ENCODE measurements at regions not wholly inside any gene's neighbourhood (a gene's known extent, or its start where the extent isn't known, plus 50 kb on each side); places are given as distances from the start of the nearest gene placed in this dataset.

DNA sequence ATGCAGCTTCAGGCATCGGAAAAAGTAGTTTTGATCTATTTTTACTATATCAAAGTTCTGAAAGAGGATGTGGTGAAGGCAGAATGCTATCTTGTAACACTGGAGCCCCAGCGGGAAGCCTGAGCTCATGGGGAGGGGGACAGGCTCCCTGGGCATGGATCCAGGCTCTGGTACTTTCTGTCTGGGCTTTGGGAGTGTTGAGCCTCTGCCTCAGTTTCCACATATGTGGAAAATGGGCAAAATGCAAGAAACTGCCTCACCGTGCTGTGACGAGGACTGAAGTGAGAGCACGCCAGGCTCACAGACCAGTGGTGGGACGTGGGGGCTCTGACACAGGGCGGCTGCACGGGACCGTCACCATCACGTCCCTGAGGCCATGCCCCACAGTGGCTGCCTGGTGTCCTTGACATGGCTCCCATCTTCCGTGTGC, 182.9 kb upstream of the SHH start:
- DNase-seq (ENCODE audit: low read depth in 1 of 2, low spot score in 1 of 2): no peak
- in situ Hi-C loops (cut with HindIII; ENCODE audit: low pct_unique_long_range_greater_than_20kb, low sequenced_read_pairs): no loop called here
- TF ChIP-seq JUND (IDR thresholded peaks at IDR 0.05; ENCODE audit: low read depth): no peak

GRCh38 chr7:155994279-155994811, 182.1 kb upstream of the SHH start:
- no peak for TF ChIP-seq JUND (IDR thresholded peaks at IDR 0.05; ENCODE audit: low read depth)
- no peak for DNase-seq (ENCODE audit: low read depth in 1 of 2, low spot score in 1 of 2)
- in situ Hi-C loops (cut with HindIII; ENCODE audit: low pct_unique_long_range_greater_than_20kb, low sequenced_read_pairs): no loop called here

DNA sequence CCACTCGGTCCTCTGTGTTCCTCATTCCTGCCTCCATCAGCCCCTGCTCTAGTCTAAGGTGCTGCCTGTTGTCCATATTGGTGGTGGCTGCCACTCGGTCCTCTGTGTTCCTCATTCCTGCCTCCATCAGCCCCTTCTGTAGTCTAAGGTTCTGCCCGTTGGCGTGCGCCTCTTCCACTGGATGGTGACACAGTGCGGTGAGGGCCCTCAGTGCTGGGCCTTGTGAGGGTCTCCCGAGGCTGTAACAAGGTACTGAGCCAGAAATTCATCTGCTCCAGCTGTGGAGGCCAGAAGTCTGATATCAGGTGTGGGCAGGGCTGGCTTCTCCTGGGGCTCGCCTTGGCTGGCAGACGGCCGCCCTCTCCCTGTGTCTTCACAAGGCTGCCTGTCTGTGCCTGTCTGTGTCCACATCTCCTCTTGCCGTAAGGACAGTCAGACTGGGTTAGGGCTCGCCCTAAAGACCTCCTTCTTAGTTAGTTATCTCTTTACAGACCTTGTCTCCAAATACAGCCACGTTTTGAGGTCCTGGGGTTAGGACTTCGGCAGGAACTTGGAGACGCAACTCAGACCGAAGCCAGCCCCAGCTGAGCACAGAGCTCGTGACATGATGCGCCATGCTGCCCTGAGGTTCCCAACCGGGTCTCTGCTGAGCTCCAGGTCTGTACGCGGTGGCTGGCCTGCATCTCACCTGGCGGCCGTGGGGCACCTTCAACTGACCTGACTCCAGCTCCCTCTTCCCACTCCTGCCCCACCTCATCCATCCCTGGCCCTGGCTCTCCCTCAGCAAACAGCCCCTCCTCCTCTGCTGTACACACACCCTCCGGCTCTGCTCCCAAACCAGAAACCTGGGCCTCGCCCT, 181.4 kb upstream of the SHH start:
- no peak for DNase-seq (ENCODE audit: low read depth in 1 of 2, low spot score in 1 of 2)
- in situ Hi-C loops (cut with HindIII; ENCODE audit: low pct_unique_long_range_greater_than_20kb, low sequenced_read_pairs): no loop called here
- TF ChIP-seq JUND (IDR thresholded peaks at IDR 0.05; ENCODE audit: low read depth): no peak

- TF ChIP-seq JUND (IDR thresholded peaks at IDR 0.05; ENCODE audit: low read depth): no peak
- in situ Hi-C loops (cut with HindIII; ENCODE audit: low pct_unique_long_range_greater_than_20kb, low sequenced_read_pairs): no loop called here
- no peak for DNase-seq (ENCODE audit: low read depth in 1 of 2, low spot score in 1 of 2)
These were observed 180.7 kb upstream of the SHH start for GRCh38 chr7:155992974-155993373.

GRCh38 chr7:155992538-155992937, 180.3 kb upstream of the SHH start:
- no peak for DNase-seq (ENCODE audit: low read depth in 1 of 2, low spot score in 1 of 2)
- no peak for TF ChIP-seq JUND (IDR thresholded peaks at IDR 0.05; ENCODE audit: low read depth)
- in situ Hi-C loops (cut with HindIII; ENCODE audit: low pct_unique_long_range_greater_than_20kb, low sequenced_read_pairs): no loop called here

DNA sequence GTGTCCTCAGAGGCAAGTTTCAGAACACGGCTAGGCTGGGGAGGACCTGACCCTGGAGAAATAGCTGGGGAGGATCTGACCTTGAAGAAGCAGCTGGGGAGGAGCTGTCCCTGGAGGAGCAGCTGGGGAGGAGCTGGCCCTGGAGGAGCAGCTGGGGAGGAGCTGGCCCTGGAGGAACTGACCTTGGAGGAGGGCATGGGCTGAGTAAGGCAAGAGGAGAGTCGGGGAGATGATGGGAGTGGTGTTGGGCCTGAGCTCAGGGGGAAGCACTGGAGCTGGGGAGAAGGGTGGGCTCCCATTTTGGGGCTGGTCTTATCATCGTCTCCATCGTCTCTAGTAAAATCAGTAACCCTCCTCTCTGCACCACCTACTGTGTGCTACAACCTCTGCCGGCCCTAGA, 179.8 kb upstream of the SHH start:
- in situ Hi-C loops (cut with HindIII; ENCODE audit: low pct_unique_long_range_greater_than_20kb, low sequenced_read_pairs): no loop called here
- no peak for TF ChIP-seq JUND (IDR thresholded peaks at IDR 0.05; ENCODE audit: low read depth)
- no peak for DNase-seq (ENCODE audit: low read depth in 1 of 2, low spot score in 1 of 2)

- in situ Hi-C loops (cut with HindIII; ENCODE audit: low pct_unique_long_range_greater_than_20kb, low sequenced_read_pairs): no loop called here
- TF ChIP-seq JUND (IDR thresholded peaks at IDR 0.05; ENCODE audit: low read depth): no peak
- no peak for DNase-seq (ENCODE audit: low read depth in 1 of 2, low spot score in 1 of 2)
These were observed 179.2 kb upstream of the SHH start for GRCh38 chr7:155991470-155991869.

DNA sequence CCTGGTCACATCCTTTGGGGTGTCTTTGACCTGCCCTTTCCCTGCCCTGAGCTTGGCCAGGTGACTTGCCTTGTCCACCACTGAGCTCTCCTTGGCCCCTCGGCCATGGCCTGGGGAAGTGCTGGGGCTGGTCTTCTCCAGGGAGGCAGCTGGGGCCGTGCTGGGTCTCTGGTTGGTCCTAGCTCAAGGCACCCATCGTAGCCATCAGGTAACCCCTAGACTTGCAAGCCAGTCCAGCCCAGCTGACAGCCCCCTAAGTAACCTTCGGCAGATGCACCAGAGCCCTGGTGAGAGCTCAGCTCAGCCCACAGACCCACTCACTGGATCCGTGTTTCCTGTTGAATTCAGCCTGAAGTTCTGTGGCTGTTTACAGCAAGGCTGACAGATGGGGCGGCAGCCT, 176.2 kb upstream of the SHH start:
- in situ Hi-C loops (cut with HindIII; ENCODE audit: low pct_unique_long_range_greater_than_20kb, low sequenced_read_pairs): no loop called here

GRCh38 chr7:155987681-155988235, 175.5 kb upstream of the SHH start:
- TF ChIP-seq JUND (IDR thresholded peaks at IDR 0.05; ENCODE audit: low read depth): no peak
- DNase-seq (ENCODE audit: low read depth in 1 of 2, low spot score in 1 of 2): no peak
- in situ Hi-C loops (cut with HindIII; ENCODE audit: low pct_unique_long_range_greater_than_20kb, low sequenced_read_pairs): no loop called here

More for the DNA sequence above, 176.2 kb upstream of the SHH start:
- no peak for TF ChIP-seq JUND (IDR thresholded peaks at IDR 0.05; ENCODE audit: low read depth)
- DNase-seq (ENCODE audit: low read depth in 1 of 2, low spot score in 1 of 2): no peak

DNA sequence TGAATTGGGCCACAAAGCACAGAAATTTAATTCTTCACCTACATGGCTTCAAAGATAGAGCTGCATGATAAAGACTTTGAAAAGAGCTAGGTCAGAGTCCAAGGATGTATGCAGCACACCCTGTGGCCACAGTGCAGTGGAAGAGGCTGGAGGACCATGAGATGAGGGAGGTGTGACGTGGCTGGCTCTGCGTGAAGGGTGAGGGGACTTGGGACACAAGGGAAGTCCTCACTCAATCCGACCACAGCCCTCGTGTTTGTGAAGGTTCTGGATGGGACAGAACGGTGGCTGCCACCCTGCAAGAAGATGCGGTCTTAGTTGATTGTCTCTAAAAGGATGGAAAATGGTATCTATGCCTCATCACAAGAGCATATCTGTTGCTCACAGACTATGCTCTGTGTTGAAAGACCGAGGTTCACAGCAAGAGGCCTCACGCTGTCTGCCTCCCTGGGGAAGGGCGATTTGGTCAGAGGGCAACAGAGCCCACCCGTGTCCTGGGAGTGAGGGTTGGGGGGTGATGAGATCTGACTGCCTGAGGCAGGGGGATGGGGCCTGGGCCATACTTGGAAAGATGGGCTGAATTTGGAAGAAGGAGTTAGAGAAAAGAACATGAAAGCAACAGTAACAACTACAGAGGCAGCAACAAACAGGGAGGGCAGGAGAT, 174.4 kb upstream of the SHH start:
- no peak for TF ChIP-seq JUND (IDR thresholded peaks at IDR 0.05; ENCODE audit: low read depth)
- in situ Hi-C loops (cut with HindIII; ENCODE audit: low pct_unique_long_range_greater_than_20kb, low sequenced_read_pairs): no loop called here
- DNase-seq (ENCODE audit: low read depth in 1 of 2, low spot score in 1 of 2): no peak

DNA sequence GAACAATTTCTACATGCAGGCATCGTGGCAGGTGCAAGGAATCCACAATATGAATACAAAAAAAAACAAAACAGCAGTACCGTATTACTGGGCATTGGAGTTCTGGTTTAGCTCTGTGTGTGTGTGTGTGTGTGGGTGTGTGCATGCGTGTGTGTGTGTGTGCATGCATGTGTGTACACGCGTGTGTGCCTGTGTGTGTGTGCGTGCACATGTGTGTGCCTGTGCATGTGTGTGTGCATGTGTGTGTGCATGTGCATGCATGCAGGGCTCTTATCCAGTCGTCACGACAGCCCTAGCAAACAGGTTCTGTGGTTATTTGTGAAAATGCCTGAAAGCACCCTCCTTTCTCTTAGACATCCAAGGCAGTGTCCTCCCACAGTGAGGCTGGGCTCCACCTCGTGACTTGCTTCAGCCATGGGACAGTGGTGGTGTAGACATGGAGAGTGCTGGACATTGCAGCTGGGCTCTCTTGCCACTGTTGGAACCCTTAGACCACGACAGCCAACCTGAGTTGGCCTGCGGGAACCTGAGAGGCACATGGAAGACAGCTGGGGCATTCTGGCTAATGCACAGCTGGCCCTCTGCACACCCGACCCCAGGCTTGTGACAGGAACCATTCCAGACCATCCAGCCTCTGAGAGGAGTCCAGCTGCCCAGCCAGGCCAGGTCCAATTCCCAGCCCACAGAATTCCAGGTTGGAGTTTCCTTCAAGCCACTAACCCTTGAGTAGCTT, 173.4 kb upstream of the SHH start:
- in situ Hi-C loops (cut with HindIII; ENCODE audit: low pct_unique_long_range_greater_than_20kb, low sequenced_read_pairs): no loop called here
- DNase-seq (ENCODE audit: low read depth in 1 of 2, low spot score in 1 of 2): no peak

DNA sequence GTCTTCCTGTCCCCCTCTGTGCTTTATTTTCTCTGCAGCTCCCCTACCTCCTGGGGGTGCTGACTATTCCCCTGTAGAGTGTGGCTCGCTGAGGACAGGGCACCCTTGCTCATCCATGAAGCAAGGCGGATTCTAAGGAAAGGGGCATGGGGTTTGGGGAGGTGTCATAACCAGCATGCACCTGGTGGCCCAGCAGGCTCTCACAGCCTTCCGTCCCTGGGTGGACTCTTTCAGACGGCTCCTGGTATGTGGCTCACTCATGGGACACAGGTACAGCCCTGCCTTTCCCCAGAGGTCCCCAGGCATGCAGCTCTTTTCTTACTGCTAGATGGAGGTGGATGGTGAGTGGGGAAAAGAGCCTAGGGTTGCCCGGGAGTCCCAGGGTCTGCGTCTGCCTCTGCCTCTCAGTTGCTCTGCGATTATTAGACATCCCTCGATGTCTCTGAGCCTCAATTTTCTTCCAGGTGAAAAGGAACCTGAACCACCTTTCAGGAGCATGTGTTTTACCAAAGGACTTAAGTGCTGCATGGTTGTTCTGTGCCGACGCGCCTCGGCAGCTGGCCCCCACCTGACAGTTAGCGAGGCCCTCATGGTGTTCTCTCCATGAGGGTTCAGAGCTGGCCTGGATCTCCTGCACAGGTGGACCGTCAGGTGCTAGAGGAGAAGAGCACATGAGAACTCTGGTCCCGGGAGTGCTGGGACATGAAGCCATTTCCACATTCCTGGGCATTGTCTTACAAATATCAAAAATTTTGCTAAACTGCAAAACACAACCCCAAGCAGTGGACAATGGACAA, 172.5 kb upstream of the SHH start:
- in situ Hi-C loops (cut with HindIII; ENCODE audit: low pct_unique_long_range_greater_than_20kb, low sequenced_read_pairs): no loop called here
- no peak for DNase-seq (ENCODE audit: low read depth in 1 of 2, low spot score in 1 of 2)
- no peak for TF ChIP-seq JUND (IDR thresholded peaks at IDR 0.05; ENCODE audit: low read depth)

More for the DNA sequence above, 173.4 kb upstream of the SHH start:
- TF ChIP-seq JUND (IDR thresholded peaks at IDR 0.05; ENCODE audit: low read depth): no peak
